ENCODE measurements at regions not wholly inside any gene's neighbourhood (a gene's known extent, or its start where the extent isn't known, plus 50 kb on each side); places are given as distances from the start of the nearest gene placed in this dataset.

- TF ChIP-seq CTCF (IDR thresholded peaks at IDR 0.05; ENCODE audit: low read depth, low read length, missing control alignments) = no peak
- no peak for DNase-seq (ENCODE audit: extremely low read depth, low read depth)
- no peak overlapping the region for H3K4me3 ChIP-seq (replicated peaks; ENCODE audit: low read depth, low read length)
Measured at GRCh38 chr20:12414446-12415274, 497.0 kb downstream of the BTBD3 start.

- TF ChIP-seq CTCF (IDR thresholded peaks at IDR 0.05; ENCODE audit: low read depth, low read length, missing control alignments) = no peak
- no peak overlapping the region for H3K4me3 ChIP-seq (replicated peaks; ENCODE audit: low read depth, low read length)
- no peak for DNase-seq (ENCODE audit: extremely low read depth, low read depth)
Measured at GRCh38 chr20:12416281-12416680, 498.6 kb downstream of the BTBD3 start.

- DNase-seq (ENCODE audit: extremely low read depth, low read depth) = no peak
- H3K4me3 ChIP-seq (replicated peaks; ENCODE audit: low read depth, low read length) = no peak overlapping the region
- no peak for TF ChIP-seq CTCF (IDR thresholded peaks at IDR 0.05; ENCODE audit: low read depth, low read length, missing control alignments)
Measured at GRCh38 chr20:12433724-12434123, 516.0 kb downstream of the BTBD3 start.

GRCh38 chr20:12434672-12435071 lies 517.0 kb downstream of the BTBD3 start:
- no peak for DNase-seq (ENCODE audit: extremely low read depth, low read depth)
- H3K4me3 ChIP-seq (replicated peaks; ENCODE audit: low read depth, low read length) = no peak overlapping the region
- TF ChIP-seq CTCF (IDR thresholded peaks at IDR 0.05; ENCODE audit: low read depth, low read length, missing control alignments) = no peak

GRCh38 chr20:12435268-12435667 lies 517.6 kb downstream of the BTBD3 start:
- TF ChIP-seq CTCF (IDR thresholded peaks at IDR 0.05; ENCODE audit: low read depth, low read length, missing control alignments) = no peak
- H3K4me3 ChIP-seq (replicated peaks; ENCODE audit: low read depth, low read length) = no peak overlapping the region
- no peak for DNase-seq (ENCODE audit: extremely low read depth, low read depth)

GRCh38 chr20:12453711-12454110 lies 536.0 kb downstream of the BTBD3 start:
- TF ChIP-seq CTCF (IDR thresholded peaks at IDR 0.05; ENCODE audit: low read depth, low read length, missing control alignments) = no peak

GRCh38 chr20:12455148-12455547 lies 537.5 kb downstream of the BTBD3 start:
- H3K4me3 ChIP-seq (replicated peaks; ENCODE audit: low read depth, low read length) = no peak overlapping the region
- no peak for DNase-seq (ENCODE audit: extremely low read depth, low read depth)
- TF ChIP-seq CTCF (IDR thresholded peaks at IDR 0.05; ENCODE audit: low read depth, low read length, missing control alignments) = no peak

More at GRCh38 chr20:12453711-12454110, 536.0 kb downstream of the BTBD3 start:
- no peak overlapping the region for H3K4me3 ChIP-seq (replicated peaks; ENCODE audit: low read depth, low read length)
- no peak for DNase-seq (ENCODE audit: extremely low read depth, low read depth)
